ENCODE measurements at regions not wholly inside any gene's neighbourhood (a gene's known extent, or its start where the extent isn't known, plus 50 kb on each side); places are given as distances from the start of the nearest gene placed in this dataset.

GRCh38 chr2:163863073-163863472 lies 127.3 kb upstream of the FIGN start:
- no peak overlapping the region for H2BK20ac ChIP-seq (ENCODE audit: low read depth, low read length)
- no peak overlapping the region for H3K4ac ChIP-seq (ENCODE audit: low read depth, low read length)
- H3K23ac ChIP-seq (ENCODE audit: low read depth, low read length) = no peak overlapping the region
- no CpG with 5 or more reads among the region's 3 CpGs for WGBS, 2 experiments (ENCODE audit: extremely low coverage in 2 of 2, insufficient read length in 1 of 2)
- no peak overlapping the region for H3K4me2 ChIP-seq (ENCODE audit: low read depth, low read length)
- no peak overlapping the region for H3K14ac ChIP-seq (replicated peaks; ENCODE audit: low read depth, low read length)
- intact Hi-C loops (cut with micrococcal nuclease) = no loop called here
- H2BK120ac ChIP-seq (ENCODE audit: low read depth, low read length) = no peak overlapping the region
- no peak overlapping the region for H2AK9ac ChIP-seq (replicated peaks; ENCODE audit: low read depth, low read length, poor library complexity)
- no peak overlapping the region for H4K5ac ChIP-seq (ENCODE audit: low read depth, low read length)
- H2AFZ ChIP-seq (replicated peaks; ENCODE audit: low read length, poor library complexity) = no peak overlapping the region
- H2BK5ac ChIP-seq (ENCODE audit: low read depth, low read length, poor library complexity, severe bottlenecking) = no peak overlapping the region
- DNase-seq (no peak), ATAC-seq (ENCODE audit: low read depth) (no peak)
- BruUV-seq (replicated peaks) = no TSS peak
- H3K36me3 ChIP-seq (ENCODE audit: control insufficient read depth, insufficient read depth, low read length) = no peaks in the 10 kb centered on the region
- no peak overlapping the region for H4K91ac ChIP-seq (ENCODE audit: insufficient read depth, low read depth, low read length)
- H3K27me3 ChIP-seq (ENCODE audit: control insufficient read depth, insufficient read depth, low read length) = no peaks in the 10 kb centered on the region
- no peak overlapping the region for H2AK5ac ChIP-seq (ENCODE audit: low read depth, low read length)
- ChIA-PET POLR2A (ENCODE audit: unreplicated experiment) (no interaction called here), CTCF (interaction anchor here (1.0 kb wide), 1 partner anchor 11 kb away, joined by 3 read pairs; no protein-coding TSS in a partner anchor)
- no peak overlapping the region for H2BK15ac ChIP-seq (ENCODE audit: low read depth, low read length)
- in situ Hi-C loops (cut with MboI; ENCODE audit: low sequenced_read_pairs) = no loop called here
- no peak overlapping the region for H4K8ac ChIP-seq (ENCODE audit: low read depth in 2 of 2, low read length in 2 of 2)
- H3K4me1 ChIP-seq (ENCODE audit: control insufficient read depth, insufficient read depth, low read length) = no peaks in the 10 kb centered on the region
- no peaks in the 10 kb centered on the region for H3K9me1 ChIP-seq (ENCODE audit: insufficient read depth, low read length)
- H3K18ac ChIP-seq (ENCODE audit: low read depth, low read length) = no peak overlapping the region
- no peak overlapping the region for H3K9ac ChIP-seq (ENCODE audit: low read depth, low read length)
- TF ChIP-seq MAZ (IDR thresholded peaks at IDR 0.05; ENCODE audit: borderline replicate concordance, low read depth, low read length) (no peak), CEBPB (IDR thresholded peaks at IDR 0.05; ENCODE audit: low read depth, low read length) (no peak), USF2 (IDR thresholded peaks at IDR 0.05; ENCODE audit: low read depth, low read length) (no peak), POLR2A (IDR thresholded peaks at IDR 0.05; ENCODE audit: low read depth, low read length) (no peak), RAD21 (IDR thresholded peaks at IDR 0.05; ENCODE audit: low read length) (no peak), CTCF (conservative IDR thresholded peaks at IDR 0.05; ENCODE audit: low read depth, low read length) (no peak), MAFK (IDR thresholded peaks at IDR 0.05; ENCODE audit: low read depth, low read length) (no peak), SMC3 (IDR thresholded peaks at IDR 0.05; ENCODE audit: low read depth, low read length) (no peak), CHD1 (IDR thresholded peaks at IDR 0.05; ENCODE audit: low read depth, low read length) (no peak), FOS (IDR thresholded peaks at IDR 0.05; ENCODE audit: low read depth, low read length) (no peak), MXI1 (IDR thresholded peaks at IDR 0.05; ENCODE audit: borderline replicate concordance, low read depth, low read length) (no peak), ELK1 (IDR thresholded peaks at IDR 0.05; ENCODE audit: borderline replicate concordance, low read depth, low read length) (no peak), NFE2L2 (IDR thresholded peaks at IDR 0.05; ENCODE audit: low read depth, low read length) (no peak), RFX5 (IDR thresholded peaks at IDR 0.05; ENCODE audit: low read depth, low read length) (no peak), BHLHE40 (IDR thresholded peaks at IDR 0.05; ENCODE audit: low read depth, low read length) (no peak), RCOR1 (IDR thresholded peaks at IDR 0.05; ENCODE audit: insufficient replicate concordance, low read length) (no peak)
- no peaks in the 10 kb centered on the region for H4K20me1 ChIP-seq (ENCODE audit: insufficient read depth, low read length)
- dilution Hi-C loops (cut with HindIII; ENCODE audit: low sequenced_read_pairs, unreplicated experiment) = no loop called here
- H3K56ac ChIP-seq (ENCODE audit: extremely low read depth, insufficient read depth, low read length) = no peak overlapping the region
- no peaks in the 10 kb centered on the region for H3K79me1 ChIP-seq (ENCODE audit: low read depth in 1 of 2, low read length in 2 of 2)
- no peak overlapping the region for H3K4me3 ChIP-seq (ENCODE audit: insufficient read depth, low read depth, low read length)
- no peaks in the 10 kb centered on the region for H3K9me3 ChIP-seq (ENCODE audit: control insufficient read depth, insufficient read depth, low read length)
- no peak overlapping the region for H3K27ac ChIP-seq (ENCODE audit: insufficient read depth, low read length)

Measured in IMR-90 (cell line).